B cell (primary cell): ENCODE measurements at regions not wholly inside any gene's neighbourhood (a gene's known extent, or its start where the extent isn't known, plus 50 kb on each side); places are given as distances from the start of the nearest gene placed in this dataset.

Source experiments
- EZH2 ChIP-seq: IDR thresholded peaks from 2 replicates; pipeline ENCODE4 v1.6.1; 2012; ENCODE audit warnings: borderline replicate concordance, low read depth, mild to moderate bottlenecking, moderate library complexity, low read length; ENCODE audit not compliant: insufficient read depth, poor library complexity, severe bottlenecking
- TF ChIP-seq, protein P1 (sequence below): fragments of 200-600 bp; IDR thresholded peaks from one replicate; pipeline ENCODE4 v1.8.0; 2022; ENCODE audit warnings: antibody characterized with exemption, mild to moderate bottlenecking

DNA sequence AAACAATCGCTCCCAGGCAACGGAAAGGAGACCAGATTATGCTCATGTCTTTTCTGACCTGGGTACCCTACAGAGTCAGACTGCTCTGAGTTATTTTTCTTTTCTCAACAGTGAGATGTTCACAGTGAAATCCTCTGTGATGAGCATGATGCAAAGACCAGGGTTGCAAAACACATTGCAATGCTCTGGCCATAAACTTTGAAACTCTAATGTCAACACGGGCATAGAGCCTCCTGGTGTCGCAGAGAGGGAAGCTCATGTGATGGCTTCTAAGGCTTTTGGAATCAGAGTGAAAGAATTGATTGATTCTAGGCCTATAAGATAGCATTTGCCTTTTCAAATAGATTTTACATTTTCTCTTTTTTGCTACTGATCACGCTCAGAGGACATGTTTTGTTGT is 193.4 kb downstream of the RASSF9 start:
- TF ChIP-seq, protein P1, sequence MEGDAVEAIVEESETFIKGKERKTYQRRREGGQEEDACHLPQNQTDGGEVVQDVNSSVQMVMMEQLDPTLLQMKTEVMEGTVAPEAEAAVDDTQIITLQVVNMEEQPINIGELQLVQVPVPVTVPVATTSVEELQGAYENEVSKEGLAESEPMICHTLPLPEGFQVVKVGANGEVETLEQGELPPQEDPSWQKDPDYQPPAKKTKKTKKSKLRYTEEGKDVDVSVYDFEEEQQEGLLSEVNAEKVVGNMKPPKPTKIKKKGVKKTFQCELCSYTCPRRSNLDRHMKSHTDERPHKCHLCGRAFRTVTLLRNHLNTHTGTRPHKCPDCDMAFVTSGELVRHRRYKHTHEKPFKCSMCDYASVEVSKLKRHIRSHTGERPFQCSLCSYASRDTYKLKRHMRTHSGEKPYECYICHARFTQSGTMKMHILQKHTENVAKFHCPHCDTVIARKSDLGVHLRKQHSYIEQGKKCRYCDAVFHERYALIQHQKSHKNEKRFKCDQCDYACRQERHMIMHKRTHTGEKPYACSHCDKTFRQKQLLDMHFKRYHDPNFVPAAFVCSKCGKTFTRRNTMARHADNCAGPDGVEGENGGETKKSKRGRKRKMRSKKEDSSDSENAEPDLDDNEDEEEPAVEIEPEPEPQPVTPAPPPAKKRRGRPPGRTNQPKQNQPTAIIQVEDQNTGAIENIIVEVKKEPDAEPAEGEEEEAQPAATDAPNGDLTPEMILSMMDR = no peak
- TF ChIP-seq EZH2 = no peak
